SU-DHL-6 (cell line): ENCODE measurements at regions not wholly inside any gene's neighbourhood (a gene's known extent, or its start where the extent isn't known, plus 50 kb on each side); places are given as distances from the start of the nearest gene placed in this dataset.

Experiments used
- CTCF ChIP-seq: fragments of 200-600 bp; sonication (generic); IDR thresholded peaks from one replicate; pipeline ENCODE4 v1.5.1; 2017; ENCODE audit warnings: antibody characterized with exemption, mild to moderate bottlenecking, low read length, moderate library complexity; ENCODE audit not compliant: insufficient read depth, poor library complexity, severe bottlenecking
- EZH2phosphoT487 ChIP-seq: fragments of 200-600 bp; sonication (generic), shearing (Covaris generic); conservative IDR thresholded peaks from 2 replicates; pipeline ENCODE4 v1.6.1; 2018; ENCODE audit warnings: mild to moderate bottlenecking, antibody characterized with exemption, low read length, moderate library complexity, mixed read lengths

GRCh38 chr13:55572862-55573261, 1567.9 kb upstream of the PRR20A start:
- TF ChIP-seq CTCF (no peak), EZH2phosphoT487 (no peak)
